Endothelial cell of umbilical vein (primary cell): ENCODE measurements at regions not wholly inside any gene's neighbourhood (a gene's known extent, or its start where the extent isn't known, plus 50 kb on each side); places are given as distances from the start of the nearest gene placed in this dataset.

ENCODE experiments used
- CTCF ChIP-seq, 2 donors: IDR thresholded peaks; 1 replicate in 1 of 2; 2 replicates in 1 of 2; pipeline ENCODE4 v1.5.1; 2011; ENCODE audit warnings: low read length in 2 of 2, mild to moderate bottlenecking in 2 of 2, moderate library complexity in 2 of 2, control low read depth in 1 of 2, inconsistent platforms in 1 of 2, low read depth in 1 of 2; ENCODE audit not compliant: insufficient read depth in 1 of 2; ENCODE audit errors: extremely low read depth in 1 of 2
- EZH2 ChIP-seq: IDR thresholded peaks from 2 replicates; pipeline ENCODE4 v1.6.1; 2012; ENCODE audit warnings: borderline replicate concordance, low read depth, mild to moderate bottlenecking, moderate library complexity, low read length, inconsistent platforms; ENCODE audit not compliant: severe bottlenecking
- FOS ChIP-seq: IDR thresholded peaks from 2 replicates; pipeline ENCODE4 v1.6.1; 2011; ENCODE audit warnings: mild to moderate bottlenecking, low read length, moderate library complexity, borderline replicate concordance; ENCODE audit not compliant: insufficient read depth
- MAX ChIP-seq: IDR thresholded peaks from 2 replicates; pipeline ENCODE4 v1.6.1; 2011; ENCODE audit not compliant: insufficient read depth, insufficient read length
- POLR2A ChIP-seq: IDR thresholded peaks from 2 replicates; pipeline ENCODE4 v1.6.1; 2012; ENCODE audit warnings: low read depth, mild to moderate bottlenecking, control low read depth, low read length
- POLR2AphosphoS5 ChIP-seq: IDR thresholded peaks from 2 replicates; pipeline ENCODE4 v1.6.1; 2012; ENCODE audit warnings: low read depth, mild to moderate bottlenecking, control low read depth, low read length, moderate library complexity; ENCODE audit not compliant: insufficient read depth

GRCh38 chr13:99819967-99820366, 151.6 kb downstream of the ZIC5 start:
- TF ChIP-seq POLR2A (no peak), CTCF (IDR thresholded peaks at IDR 0.05; ENCODE audit: extremely low read depth in 1 of 2, insufficient read depth in 1 of 2, low read depth in 1 of 2, low read length in 2 of 2) (no peak), POLR2AphosphoS5 (no peak), FOS (no peak), EZH2 (no peak), MAX (no peak)
